Astrocyte of the hippocampus (primary cell): ENCODE measurements at regions not wholly inside any gene's neighbourhood (a gene's known extent, or its start where the extent isn't known, plus 50 kb on each side); places are given as distances from the start of the nearest gene placed in this dataset.

ENCODE experiments used
- DNase-seq: peaks from one replicate; pipeline ENCODE4 v3.0.0; 2011; ENCODE audit warnings: low read depth, low spot score

DNA sequence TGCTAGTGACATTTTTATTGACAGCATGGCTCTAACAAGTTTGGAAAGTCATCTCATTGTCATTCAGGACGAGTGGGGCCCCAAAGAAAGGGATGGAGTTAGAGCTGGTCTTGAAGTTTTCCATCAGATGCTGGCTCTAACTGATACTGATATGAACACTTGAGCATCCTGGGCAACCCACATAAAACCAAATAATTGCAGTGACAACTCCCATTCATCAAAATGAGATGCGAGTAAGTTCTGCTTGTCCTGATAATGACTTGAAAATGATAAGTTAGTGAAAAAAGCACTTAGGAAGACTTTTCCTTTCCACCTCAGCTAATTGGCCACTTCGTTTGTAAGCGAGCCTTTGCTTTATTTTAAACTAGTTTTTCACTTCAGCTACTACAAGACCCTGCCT, 147.6 kb downstream of the SP3 start:
- no peak for DNase-seq

DNA sequence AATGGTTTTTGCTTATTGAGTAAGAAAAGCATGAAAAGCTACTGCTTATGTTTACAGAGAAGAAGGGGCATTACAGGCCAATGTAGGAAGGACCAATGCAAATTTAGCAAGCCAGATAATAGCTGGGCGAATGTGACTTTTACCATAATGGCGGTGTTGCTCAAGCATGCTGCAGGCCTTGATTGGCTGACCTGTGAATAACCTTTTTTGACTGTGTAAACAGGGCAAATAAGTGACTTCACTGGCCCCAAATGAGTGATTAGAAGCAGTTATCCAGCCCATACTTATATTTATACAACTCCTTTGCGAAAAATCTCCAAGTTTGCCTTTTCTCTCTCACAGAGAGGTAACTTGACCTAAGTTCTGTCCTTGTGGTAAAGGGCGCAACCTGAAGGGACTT, 146.9 kb downstream of the SP3 start:
- no peak for DNase-seq

- DNase-seq = no peak
Measured at GRCh38 chr2:173819852-173820251, 145.3 kb downstream of the SP3 start.

DNA sequence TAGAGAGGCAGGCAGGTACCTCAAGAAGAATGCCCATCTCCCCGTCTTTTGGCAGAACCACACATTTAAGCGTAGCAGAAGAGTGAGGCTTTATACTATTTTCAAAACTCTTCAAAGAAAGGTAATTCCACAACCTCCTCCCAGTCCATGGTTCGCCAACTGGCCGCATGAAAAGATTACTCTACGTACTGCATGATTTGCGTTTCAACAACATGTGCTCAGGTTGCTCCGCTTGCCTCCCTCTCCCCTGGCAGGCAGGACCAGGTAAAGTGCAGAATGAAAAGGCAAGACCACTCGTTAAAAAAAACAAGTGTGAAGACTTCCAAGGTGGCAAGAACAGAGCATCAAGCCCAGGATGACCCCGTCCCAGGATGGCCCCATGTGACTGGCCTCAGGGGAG, 143.7 kb downstream of the SP3 start:
- no peak for DNase-seq

- DNase-seq = no peak
Measured at GRCh38 chr2:173822889-173823542, 142.2 kb downstream of the SP3 start.

DNA sequence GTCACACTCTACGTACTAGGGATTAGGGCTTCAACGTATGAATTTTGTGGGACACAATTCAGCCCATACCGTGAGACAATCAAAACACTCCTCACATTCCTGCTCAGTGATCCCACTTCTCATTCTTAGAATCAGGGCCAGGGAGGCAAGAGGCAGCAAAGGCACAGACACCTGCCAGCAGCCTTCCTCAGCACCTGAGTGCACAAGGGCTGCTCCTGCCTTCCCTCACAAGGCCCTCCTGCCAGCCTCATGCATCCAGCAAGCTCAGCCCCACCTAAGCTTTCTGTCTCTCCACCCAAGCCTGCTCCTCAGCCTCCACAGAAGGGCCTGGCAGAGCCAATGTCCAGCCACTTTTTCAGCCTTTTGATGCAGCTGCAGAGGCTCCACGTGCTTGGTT, 141.6 kb downstream of the SP3 start:
- no peak for DNase-seq

DNA sequence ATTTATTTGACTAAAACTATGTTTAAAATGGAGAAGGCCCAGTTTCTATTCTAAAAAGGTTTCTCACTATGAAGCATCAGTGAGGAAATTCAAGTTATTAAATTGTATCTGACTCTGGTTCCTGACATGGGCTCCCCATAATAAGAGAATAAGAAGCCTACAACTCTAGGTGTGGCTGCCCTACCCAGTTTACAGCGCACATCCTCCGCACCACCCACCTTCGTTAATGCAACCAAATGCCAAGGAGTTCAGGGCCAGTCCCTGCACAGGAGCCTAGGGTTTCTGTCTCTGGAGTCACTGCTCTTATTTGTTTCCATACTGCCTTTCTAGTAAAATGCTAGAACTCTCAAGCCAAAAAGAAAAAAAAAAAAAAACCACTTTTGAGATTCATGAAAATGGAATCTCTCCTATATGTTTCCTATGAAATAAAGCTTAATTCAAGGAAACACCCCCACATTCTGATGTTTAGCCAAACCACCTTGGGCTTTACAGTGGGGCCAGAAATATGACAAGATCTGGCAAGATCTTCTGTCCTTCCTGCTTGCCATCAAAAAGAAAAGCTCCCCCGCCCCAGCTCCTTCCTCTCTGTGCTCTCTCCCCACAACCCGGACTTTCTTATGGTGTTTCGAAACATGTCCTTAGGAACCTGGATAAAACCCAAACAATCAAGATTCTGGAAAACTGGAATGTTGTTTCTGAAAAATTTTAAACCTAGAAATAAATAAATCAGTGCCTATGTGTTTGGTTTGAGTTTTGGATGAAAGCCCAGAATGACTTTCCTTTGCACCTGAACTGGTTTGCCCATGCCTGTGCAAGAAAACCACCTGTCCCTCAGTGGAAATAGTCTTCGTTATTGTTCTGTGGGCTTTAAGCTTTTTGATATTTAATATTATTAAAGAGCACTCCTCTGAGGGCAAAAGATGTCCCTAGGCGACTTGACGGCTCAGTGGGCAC, 136.7 kb downstream of the SP3 start:
- DNase-seq = no peak

DNA sequence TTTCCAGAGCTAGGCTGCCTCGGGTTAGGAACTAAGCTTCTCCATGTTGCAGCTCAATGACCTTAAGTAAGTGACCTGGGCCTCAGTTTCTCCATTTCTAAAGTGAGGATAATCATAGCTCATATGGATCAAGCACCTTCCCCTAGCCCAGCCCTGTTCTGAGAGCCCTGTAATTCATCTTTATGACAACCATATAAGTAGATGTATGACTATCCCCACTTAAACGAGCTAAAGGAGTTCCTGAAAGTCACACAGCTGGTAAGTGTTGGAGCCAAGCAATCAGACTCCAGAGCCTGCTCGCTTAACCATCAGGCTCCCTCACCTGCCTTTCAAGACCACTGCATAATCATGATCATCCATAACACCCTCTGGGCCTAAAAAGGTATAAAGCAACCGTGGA, 135.4 kb downstream of the SP3 start:
- no peak for DNase-seq

- DNase-seq = no peak
Measured at GRCh38 chr2:173830170-173830569, 135.0 kb downstream of the SP3 start.

GRCh38 chr2:173831312-173832229, 133.6 kb downstream of the SP3 start:
- no peak for DNase-seq

DNA sequence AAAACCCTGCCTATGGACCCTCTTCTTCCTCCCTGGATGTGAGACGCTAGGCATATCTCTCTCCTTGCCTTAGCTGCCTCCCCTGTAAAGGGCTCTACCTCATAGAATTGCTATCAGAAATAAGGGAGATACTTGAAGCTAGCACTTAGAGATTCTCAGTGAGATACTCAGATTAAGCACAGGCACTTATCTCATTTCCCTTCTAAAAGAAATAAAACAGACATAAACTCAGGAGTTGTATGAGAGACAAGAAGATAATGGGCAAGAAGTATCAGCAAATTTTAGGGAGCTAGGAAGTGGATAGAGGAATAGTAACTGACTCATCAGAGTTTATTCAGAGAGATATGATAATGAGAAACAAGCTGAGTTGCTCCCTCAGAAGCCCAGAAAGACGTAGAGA, 131.0 kb downstream of the SP3 start:
- DNase-seq = no peak

DNA sequence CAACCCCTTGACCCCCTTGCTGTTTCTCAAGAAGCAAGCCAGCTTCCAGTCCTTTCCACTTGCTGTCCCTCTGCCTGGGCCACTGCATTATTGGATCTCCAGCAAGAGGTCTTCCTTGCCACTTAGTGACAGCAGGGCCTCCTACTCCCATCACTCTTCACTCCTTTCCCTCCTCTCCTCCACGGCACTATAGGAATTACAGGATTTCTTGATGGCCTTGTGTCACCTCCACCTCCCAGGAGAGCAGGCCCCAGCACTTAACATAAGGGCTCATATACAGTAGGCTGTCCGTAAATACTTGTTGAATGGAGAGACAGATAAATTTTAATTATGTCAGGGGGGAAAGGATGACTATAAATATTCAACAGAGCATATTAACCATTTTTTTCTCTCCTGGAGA, 129.4 kb downstream of the SP3 start:
- DNase-seq = no peak

DNA sequence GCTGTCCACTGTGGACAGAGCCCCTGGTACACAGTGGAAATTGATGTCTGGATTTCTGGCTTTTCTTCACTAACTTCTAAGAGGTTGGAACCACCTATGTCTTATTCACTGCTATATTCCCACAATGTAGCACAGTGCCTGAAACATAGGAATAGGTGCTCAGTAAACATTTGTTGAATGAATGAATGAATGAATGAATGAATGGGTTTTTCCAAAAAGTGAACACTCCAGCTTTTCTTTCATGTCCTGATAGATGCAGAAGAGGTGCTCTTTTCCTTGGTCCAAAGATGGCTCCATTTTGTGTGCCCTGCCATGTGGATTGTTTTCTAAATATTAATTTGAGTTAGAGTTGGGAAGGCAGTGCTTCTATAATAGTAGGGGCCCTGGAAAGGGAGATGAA, 124.1 kb downstream of the SP3 start:
- no peak for DNase-seq

GRCh38 chr2:173843526-173843925, 121.6 kb downstream of the SP3 start:
- DNase-seq = no peak

- DNase-seq = peak; percentile 69
Measured at GRCh38 chr2:173851141-173851641, 114.0 kb downstream of the SP3 start.

GRCh38 chr2:173854141-173854540, 111.0 kb downstream of the SP3 start:
- no peak for DNase-seq

DNA sequence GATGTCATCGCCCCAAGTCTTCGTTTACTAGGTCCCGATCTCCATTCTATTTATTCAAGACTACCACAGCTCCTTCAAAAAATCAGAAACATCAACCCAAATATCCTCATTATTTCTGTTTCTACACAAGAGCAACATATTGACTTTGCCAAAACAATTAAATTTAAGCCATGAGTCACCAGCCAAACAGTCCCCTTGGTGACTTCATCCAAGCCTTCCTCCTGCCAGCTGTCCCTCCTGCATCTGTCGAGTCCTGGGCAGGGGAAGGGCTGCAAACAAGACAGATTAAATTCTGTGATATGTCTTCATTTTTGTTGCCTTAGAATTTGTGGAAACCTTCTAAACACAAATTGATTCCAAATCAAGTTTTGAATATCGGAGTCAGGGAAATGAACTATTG, 110.3 kb downstream of the SP3 start:
- DNase-seq = peak; percentile 81

DNA sequence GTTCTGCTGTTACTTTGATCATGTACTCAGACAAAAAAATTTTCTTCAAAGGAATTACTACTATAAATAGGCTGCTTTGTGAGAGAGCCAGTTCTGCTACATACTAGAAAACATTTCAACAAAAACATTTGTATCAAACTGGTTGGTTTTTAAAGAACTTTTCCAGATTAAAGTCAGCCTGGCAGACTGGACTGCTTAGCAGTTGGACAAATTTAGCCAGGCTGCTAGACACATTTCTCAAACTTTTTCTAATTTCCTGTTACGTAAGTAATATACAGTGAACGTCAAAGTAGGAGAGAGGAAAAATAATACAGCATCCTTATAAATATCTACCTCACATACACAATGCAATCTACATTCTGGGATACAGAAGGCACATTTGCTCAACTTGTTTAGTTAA, 109.5 kb downstream of the SP3 start:
- peak; percentile 32 for DNase-seq
